ENCODE measurements at regions not wholly inside any gene's neighbourhood (a gene's known extent, or its start where the extent isn't known, plus 50 kb on each side); places are given as distances from the start of the nearest gene placed in this dataset.

DNA sequence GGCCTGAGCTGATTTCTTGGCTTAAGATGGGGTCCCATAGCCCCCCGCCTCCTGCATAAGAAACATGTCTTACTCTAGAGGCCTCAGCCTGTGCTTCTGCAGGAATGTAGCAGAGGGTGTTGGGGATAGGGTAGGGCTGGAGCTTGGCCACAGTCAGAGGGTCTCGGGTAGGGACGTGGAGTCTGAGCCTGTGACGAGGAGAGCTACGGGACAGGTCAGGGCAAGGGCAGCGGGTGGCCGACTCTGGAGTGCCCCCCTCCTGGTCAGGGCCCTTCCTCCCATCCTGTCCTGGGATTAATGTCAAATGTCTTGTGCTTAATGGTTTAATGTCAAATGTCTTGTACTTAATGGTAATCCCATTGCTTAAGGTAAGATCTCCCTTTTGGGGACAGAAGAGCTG is 130.4 kb downstream of the GLI2 start:
- no peak for DNase-seq (ENCODE audit: low read depth)

DNA sequence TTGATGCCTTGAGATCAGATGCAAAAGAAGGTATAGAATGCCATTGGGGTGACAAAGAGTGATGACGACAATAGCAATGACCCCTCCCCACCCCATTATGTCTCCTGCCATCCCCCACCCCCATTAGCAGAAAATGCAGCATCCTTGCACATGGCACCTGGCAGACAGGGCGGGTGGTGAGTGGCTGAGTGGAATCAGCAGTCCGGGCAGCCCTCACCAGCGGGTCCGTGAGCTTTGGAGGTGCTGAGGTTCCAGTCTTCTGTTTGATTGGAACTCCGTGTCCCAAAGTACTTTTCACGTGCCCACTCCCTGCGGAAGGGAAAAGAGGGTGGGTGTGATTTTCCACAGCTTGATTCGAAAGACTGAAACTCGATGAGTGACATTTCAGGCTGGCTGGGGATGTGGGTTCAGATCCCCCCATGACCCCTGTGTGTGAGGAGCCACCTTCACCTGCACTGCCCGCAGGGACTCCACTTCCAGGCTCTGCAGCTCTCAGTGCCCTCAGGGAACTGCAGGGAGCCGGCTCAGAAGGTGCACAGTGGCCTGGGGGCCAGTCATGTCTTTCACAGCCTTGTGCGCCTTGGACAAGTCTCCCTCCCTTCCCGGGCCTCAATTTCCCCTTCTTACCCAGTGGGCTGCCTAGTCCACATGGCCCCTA is 130.9 kb downstream of the GLI2 start:
- DNase-seq (ENCODE audit: low read depth): no peak

DNA sequence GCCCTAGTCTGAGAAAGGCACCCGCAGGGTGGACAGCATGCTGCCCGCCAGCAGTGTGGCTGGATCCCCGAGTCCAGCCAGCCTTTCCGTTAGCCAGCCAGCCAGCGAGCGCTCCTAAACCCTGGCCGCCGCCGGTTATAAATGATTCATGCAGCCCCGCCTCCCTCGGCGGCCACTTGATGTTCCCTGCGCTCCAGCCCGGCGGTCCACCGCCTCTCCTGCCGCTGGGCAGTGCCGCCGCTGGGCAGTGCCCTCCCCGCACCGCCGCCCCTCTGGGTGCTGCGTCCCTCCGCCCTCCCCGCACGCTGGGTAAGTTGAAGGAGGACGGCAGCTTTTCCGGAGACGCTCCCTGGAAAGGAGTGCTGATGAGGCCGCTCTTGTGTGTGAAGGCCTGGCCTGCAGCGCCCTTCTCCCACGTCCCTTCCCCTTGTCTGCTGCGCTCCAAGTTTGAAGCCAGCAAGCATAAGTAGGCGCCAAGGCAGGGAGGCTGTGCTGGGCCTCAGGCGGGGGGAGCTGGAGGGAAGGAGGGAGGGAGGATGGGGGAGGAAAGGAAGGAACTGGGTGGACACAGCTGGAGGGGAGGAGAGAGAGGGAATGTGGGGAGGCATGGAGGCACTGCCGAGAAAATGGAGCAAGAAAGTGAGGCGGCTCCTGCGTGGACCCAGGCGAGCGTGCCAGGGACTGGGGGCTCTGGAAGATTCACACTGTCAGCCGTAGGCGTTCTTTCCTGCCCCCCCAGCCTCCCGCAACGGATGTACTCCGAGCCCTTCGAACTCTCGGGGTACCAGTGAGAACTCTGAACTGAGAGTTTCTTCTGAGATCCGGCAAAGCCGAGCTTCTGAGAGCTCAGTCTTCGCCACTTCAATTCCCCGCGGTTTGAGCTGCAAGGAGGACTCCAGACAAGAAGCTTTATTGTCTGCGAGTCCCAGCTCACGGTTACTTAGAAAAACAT is 131.9 kb downstream of the GLI2 start:
- no peak for DNase-seq (ENCODE audit: low read depth)

GRCh38 chr2:120868366-120868765 is 132.7 kb downstream of the GLI2 start:
- DNase-seq (ENCODE audit: low read depth): no peak

GRCh38 chr2:120869036-120869729 is 133.5 kb downstream of the GLI2 start:
- no peak for DNase-seq (ENCODE audit: low read depth)

DNA sequence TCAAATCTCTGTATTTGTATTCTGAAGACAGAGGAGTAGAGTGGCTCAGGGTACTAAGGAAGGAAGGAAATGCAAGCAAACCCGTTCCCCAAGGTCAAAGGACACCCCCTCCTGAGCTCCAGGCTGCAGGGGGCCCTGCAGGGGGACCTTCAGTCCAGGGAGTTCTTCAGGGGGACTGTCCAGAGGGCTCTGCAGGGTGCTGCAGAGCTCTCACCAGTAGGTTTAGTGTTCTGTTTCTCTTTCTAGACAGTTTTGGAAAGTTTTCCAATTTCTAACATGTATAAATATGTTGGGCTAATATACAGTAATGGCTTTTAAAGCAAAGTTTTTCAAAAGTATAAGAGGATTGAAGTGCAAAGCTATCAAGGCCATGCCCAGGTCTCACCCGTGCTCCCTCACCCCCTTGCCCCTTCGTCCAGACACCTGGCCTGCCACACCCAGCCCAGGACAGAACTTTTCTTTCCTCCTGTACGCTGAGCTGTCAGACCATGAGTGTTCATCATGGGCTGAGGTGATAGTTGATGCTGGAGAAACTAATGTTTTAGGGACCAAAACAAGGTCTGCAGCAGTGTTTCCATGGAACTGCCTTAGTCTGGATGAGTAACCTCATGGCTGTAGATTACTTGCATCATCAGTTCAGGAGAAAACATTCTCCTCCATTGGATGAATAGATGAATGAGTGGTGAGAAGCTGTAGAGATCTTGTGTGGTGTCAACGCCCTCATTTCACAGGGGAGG is 134.2 kb downstream of the GLI2 start:
- DNase-seq (ENCODE audit: low read depth): no peak

DNA sequence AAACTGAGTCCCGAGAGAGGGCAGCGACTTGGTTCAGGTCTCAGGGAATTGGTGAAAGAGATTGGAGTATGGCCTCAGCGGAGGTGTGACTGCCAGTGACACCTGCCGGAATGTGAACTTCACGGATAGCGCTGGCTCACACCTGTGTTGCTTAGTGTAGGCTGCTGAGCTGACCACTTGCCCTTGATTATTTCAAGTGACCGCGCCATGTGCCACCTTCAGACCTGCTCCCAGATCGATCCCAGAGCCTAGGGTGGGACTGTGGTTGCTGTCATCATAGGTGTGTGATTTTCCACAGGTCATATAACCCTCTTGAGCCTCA is 134.8 kb downstream of the GLI2 start:
- no peak for DNase-seq (ENCODE audit: low read depth)

DNA sequence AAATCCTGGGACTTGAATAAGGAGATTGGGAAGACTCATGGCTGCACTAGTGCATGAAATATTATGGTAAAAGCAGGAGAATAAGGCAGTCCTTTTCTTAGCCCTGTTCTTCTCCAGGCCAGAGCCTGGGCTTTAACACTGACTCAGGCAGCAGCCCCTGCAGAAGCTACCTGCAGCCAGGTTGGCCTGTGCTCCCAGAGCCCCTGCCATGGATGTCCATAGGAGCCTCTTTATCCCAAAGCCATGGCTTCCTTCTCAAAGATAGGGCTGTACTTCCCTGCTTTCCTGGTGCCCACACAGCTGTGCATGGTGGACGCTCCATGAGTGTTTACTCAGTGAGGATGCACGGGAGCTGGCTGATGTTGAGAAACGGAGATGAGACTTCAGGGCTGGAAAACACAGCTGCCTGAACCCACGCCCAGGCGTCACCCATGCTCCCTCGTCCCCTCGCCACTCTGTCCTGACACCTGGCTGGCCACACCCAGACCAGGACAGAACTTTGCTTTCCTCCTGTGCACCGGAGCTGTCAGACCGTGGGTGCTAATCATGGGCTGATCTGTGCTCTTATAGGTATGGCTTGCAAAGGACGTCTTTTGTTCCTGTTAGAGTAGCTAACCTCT is 135.5 kb downstream of the GLI2 start:
- no peak for DNase-seq (ENCODE audit: low read depth)

GRCh38 chr2:120871881-120872620 is 136.4 kb downstream of the GLI2 start:
- no peak for DNase-seq (ENCODE audit: low read depth)

DNA sequence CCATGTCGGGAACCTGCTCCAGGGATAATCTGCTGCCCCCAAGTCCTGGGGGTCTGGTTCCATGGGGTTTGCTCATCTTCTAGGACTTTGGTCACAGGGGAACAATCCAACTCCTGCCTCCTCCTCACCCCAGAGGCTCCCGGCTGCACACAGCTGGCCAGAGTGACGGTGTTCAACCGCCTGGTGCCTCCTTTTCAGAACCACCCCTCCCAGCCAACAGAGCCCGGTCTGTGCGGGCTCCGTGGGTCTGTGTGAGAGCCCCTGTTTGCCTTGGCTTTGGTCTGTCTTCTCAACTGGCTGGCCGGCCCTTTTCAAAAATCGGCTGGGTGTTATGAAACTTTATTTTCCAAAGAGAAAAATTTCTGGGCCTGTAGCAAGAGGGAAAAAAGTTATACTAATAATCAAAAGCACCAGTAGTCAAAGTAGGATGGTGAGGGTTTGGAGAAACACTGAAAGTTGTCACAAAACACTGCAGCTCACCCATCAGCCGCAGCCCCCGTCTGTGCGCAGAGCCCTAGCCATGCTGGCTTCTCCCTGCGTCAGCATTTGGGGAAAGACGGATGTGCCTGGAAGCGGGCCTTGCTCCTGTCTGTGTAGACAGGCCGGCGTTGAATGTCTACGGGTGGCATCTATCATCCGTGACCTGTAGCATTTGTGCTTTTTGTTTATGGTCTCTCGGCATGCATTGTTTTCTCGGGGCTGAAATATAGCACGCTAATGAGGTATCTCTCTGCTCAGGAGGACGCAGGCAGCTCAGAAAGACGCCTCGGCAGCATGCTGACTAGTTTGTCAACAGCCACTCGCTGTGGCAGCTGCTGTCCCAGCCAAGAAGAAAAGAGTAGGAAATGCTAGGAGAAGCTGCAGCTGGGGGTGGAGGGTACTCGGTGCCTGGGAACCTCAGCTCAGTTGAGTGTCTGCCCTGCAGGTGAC is 138.6 kb downstream of the GLI2 start:
- DNase-seq (ENCODE audit: low read depth): no peak

- no peak for DNase-seq (ENCODE audit: low read depth)
These were observed 139.2 kb downstream of the GLI2 start for GRCh38 chr2:120874888-120875275.

- no peak for DNase-seq (ENCODE audit: low read depth)
These were observed 139.8 kb downstream of the GLI2 start for GRCh38 chr2:120875431-120875830.

DNA sequence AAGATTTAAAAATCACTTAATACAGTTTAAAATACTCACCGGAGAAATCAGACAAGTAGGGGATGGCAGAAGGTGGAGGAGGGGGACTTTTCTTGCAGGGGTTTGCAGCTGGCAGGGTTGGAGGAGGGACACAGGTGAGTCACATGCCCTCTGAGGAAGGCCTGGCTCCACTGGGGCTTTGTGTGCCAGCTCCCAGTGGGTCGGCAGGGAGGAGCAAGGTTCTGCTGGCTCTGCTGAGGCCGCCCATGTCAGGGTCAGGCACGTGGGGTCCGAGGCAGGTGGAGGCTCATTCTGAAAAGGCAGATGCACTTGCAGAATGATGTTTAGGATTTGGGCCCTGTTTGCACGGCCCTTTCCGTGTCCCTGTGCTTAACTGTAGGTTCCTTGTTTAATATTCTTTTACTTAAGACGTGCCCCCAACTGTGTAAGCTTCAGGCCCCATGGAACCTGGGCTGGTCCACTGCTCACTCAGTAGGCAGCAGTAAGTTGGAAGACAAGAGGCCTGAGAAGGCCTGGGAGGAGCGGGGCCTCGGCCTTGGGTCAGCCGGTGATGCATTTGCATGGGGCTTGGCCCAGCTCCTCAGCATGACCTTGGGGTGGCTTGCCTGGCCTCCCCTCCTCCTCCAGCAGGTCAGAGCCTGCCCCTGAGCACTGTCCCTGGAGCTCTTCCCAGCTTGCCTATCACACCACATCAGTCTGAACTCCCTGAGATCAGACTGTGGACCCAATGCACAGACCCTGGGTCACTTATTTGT is 141.0 kb downstream of the GLI2 start:
- no peak for DNase-seq (ENCODE audit: low read depth)

- DNase-seq (ENCODE audit: low read depth): no peak
These were observed 141.7 kb downstream of the GLI2 start for GRCh38 chr2:120877409-120877808.

DNA sequence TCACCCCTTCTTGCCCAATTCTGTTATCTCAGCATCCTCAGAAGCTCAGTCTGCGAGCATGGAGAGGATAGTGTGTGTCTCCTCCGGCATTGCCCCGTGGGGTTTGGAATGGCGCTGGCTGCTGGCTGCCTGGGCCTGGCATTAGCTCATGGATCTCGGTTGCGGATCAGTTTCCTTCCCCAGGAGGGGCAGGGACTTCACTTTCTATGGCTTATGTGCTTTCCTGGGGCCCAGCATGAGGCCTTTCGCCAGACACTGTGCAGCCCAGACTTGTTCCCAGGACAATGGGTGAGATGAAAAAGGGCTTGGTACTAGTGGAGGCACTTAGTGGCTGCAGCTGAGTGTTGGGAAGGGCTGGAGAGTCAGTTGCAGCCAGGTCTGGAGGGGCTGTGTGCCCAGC is 143.3 kb downstream of the GLI2 start:
- DNase-seq (ENCODE audit: low read depth): no peak

- DNase-seq (ENCODE audit: low read depth): no peak
These were observed 144.0 kb downstream of the GLI2 start for GRCh38 chr2:120879431-120880295.

- no peak for DNase-seq (ENCODE audit: low read depth)
These were observed 144.7 kb downstream of the GLI2 start for GRCh38 chr2:120880381-120880780.
